Uterus (tissue), 3 donors: ENCODE measurements at regions not wholly inside any gene's neighbourhood (a gene's known extent, or its start where the extent isn't known, plus 50 kb on each side); places are given as distances from the start of the nearest gene placed in this dataset.

Experiments
- DNase-seq, 2 donors: peaks; one replicate each; pipeline ENCODE4 v3.0.0-alpha.2; 2019 to 2020
- H3K27ac ChIP-seq, 2 donors: fragments of 200-600 bp; sonication (generic); 1 replicate in 1 of 2; 2 replicates in 1 of 2; pipeline ENCODE4 v1.5.1; 2016 to 2018
- H3K27me3 ChIP-seq, 2 donors: fragments of 200-600 bp; sonication (generic); one replicate each; pipeline ENCODE4 v1.5.1; 2018 to 2019; ENCODE audit warnings: control low read depth in 1 of 2
- H3K36me3 ChIP-seq, 2 donors: fragments of 200-600 bp; sonication (generic); one replicate each; pipeline ENCODE4 v1.5.1; 2019; ENCODE audit warnings: control low read depth in 1 of 2
- H3K4me1 ChIP-seq, 2 donors: fragments of 200-600 bp; sonication (generic); one replicate each; pipeline ENCODE4 v1.5.1; 2018 to 2019; ENCODE audit warnings: control low read depth in 1 of 2
- H3K4me3 ChIP-seq, 2 donors: fragments of 200-600 bp; sonication (generic); 1 replicate in 1 of 2; 2 replicates in 1 of 2; pipeline ENCODE4 v1.5.1; 2018 to 2019; ENCODE audit warnings: mild to moderate bottlenecking in 1 of 2
- H3K9me3 ChIP-seq, 2 donors: fragments of 200-600 bp; sonication (generic); one replicate each; pipeline ENCODE4 v1.5.1; 2019; ENCODE audit warnings: control low read depth in 1 of 2
- POLR2A ChIP-seq, 2 donors: fragments of 450-650 bp; IDR thresholded peaks; one replicate each; pipeline ENCODE4 v1.6.1; 2016; ENCODE audit warnings: antibody characterized with exemption in 2 of 2, mild to moderate bottlenecking in 1 of 2, moderate library complexity in 1 of 2
- intact Hi-C: fragments of 100-400 bp; cut with DNase I; formaldehyde crosslinking; loops from one replicate; pipeline ENCODE4 v1.15.1; 2023; ENCODE audit warnings: low total_unique reads
- TF ChIP-seq, protein P1 (sequence below), 4 experiments: fragments of 200-600 bp in 2 of 4; fragments of 450-650 bp in 2 of 4; sonication (generic) in 2 of 4; IDR thresholded peaks; one replicate each; pipeline ENCODE4 v1.5.1; 2016 to 2019; ENCODE audit warnings: antibody characterized with exemption in 4 of 4, mild to moderate bottlenecking in 2 of 4, moderate library complexity in 1 of 4
- donor health status: DM: yes; HTN: yes; CAD: no.

DNA sequence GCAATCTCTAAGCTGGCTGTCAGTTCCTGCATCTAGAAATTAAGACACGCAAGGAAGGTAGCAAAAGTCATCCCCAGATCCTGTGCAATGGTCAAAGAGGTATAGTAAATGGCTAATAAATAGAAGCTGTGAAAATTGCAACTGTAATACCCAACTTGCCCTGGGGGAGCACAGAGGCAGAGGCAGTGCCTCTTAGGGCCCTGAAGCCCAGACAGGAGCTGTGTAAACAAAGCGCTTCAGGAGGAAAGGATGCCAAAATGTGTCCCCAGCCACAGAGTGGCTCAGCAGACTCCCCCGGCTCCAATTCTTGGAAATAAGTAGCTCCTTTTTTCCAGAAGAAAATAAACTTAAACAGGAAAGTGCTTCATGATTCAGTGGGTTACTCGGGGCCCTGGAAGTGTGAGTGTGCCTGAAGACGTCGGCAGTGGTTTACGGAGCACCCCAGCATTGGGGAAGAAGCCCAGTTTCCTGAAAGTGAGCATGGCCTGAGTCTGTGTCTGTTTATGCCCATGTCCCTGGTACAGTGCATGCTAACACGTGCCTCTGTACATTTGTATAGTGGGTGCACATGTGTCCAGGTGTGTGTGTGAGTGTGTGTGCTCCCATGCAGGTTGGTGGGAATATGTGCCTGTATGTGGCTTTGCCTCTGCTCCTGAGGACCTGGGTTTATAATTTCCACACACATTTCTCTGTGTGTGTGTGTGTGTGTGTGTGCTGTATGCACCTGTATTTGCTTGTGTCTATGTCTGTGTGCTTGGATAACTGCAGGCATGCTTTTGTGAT lies 246.7 kb downstream of the MAFB start:
- Histone ChIP-seq H3K4me1 (no peaks in the 10 kb centered on the region), H3K4me3 (no peak overlapping the region), H3K27ac (no peak overlapping the region), H3K27me3 (no peaks in the 10 kb centered on the region), H3K36me3 (no peaks in the 10 kb centered on the region), H3K9me3 (no peaks in the 10 kb centered on the region)
- no peak for DNase-seq
- intact Hi-C loops, result no loop called here
- no peak for TF ChIP-seq POLR2A (IDR thresholded peaks at IDR 0.05)
- TF ChIP-seq, protein P1, sequence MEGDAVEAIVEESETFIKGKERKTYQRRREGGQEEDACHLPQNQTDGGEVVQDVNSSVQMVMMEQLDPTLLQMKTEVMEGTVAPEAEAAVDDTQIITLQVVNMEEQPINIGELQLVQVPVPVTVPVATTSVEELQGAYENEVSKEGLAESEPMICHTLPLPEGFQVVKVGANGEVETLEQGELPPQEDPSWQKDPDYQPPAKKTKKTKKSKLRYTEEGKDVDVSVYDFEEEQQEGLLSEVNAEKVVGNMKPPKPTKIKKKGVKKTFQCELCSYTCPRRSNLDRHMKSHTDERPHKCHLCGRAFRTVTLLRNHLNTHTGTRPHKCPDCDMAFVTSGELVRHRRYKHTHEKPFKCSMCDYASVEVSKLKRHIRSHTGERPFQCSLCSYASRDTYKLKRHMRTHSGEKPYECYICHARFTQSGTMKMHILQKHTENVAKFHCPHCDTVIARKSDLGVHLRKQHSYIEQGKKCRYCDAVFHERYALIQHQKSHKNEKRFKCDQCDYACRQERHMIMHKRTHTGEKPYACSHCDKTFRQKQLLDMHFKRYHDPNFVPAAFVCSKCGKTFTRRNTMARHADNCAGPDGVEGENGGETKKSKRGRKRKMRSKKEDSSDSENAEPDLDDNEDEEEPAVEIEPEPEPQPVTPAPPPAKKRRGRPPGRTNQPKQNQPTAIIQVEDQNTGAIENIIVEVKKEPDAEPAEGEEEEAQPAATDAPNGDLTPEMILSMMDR (IDR thresholded peaks at IDR 0.05), result no peak

DNA sequence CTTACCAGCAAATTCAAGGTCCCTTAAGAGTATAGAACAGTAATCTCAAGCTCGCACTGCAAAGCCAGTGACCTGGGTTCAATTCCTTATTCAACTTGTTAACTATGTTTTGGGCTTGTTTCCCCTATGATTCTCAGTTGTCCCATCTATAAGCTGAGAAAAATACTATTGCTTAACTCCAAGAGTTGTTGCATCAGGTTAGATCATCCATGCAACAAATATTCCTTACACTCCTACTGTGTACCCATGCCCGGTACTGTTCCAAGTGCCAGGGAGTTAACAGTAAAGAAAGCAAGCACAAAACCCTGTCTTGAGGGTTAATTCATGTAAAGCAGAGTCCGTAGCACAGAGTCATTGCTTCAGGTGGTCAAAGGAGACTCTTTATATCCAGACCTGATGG lies 247.3 kb downstream of the MAFB start:
- no peaks in the 10 kb centered on the region for H3K9me3 ChIP-seq
- no peaks in the 10 kb centered on the region for H3K4me1 ChIP-seq
- no peak overlapping the region for H3K27ac ChIP-seq
- intact Hi-C loops, result no loop called here
- no peak for DNase-seq
- no peak overlapping the region for H3K4me3 ChIP-seq
- TF ChIP-seq, protein P1 (IDR thresholded peaks at IDR 0.05), result no peak
- TF ChIP-seq POLR2A (IDR thresholded peaks at IDR 0.05), result no peak
- H3K36me3 ChIP-seq, result no peaks in the 10 kb centered on the region
- no peaks in the 10 kb centered on the region for H3K27me3 ChIP-seq

DNA sequence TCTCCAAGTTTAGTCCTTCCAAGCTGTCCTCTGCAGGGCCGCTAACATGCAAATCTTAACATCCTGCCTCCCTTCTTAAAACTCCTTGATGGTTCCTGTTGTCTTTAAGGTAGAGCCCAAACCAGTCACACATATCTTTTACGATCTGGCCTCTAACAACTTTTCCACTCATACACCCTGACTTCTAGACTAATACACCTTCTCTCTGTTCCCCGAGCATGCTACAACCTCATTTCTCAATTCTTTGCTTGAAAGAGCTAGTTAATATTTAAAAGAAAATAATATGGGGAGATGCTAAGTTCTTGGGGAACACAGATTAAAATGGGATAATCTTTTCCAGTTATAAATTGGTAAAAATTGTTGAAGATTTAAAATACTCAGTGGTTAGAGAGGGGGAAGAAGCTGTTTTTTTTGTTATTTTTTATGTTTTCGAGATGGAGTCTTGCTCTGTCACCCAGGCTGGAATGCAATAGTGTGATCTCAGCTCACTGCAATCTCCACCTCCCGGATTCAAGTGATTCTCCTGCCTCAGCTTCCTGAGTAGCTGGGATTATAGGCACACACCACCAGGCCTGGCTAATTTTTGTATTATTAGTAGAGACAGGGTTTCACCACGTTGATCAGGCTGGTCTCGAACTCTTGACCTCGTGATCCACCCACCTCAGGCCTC lies 250.7 kb downstream of the MAFB start:
- intact Hi-C loops, result no loop called here
- TF ChIP-seq, protein P1 (IDR thresholded peaks at IDR 0.05), result no peak
- TF ChIP-seq POLR2A (IDR thresholded peaks at IDR 0.05), result no peak
- H3K9me3 ChIP-seq, result no peaks in the 10 kb centered on the region

DNA sequence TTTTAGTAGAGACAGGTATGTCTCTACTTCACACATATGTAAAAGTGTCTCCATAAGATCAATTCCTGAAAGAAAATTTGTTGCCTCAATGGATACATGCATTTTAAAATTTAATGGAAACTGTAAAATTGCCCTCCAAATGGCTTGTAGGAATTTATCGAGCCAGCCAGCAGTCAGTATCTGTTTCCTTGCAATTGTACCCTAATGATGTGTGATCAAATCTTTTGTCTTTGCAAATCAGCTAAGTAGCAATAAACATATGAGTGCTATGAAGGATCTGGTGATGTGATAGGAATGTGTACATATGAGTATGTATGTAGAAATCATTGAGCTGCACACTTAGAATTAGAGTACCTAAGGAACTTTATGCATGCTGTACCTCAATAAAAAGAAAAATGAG lies 253.0 kb downstream of the MAFB start:
- DNase-seq, result no peak
- H3K4me3 ChIP-seq, result no peak overlapping the region
- H3K4me1 ChIP-seq, result no peaks in the 10 kb centered on the region
- TF ChIP-seq POLR2A (IDR thresholded peaks at IDR 0.05), result no peak
- TF ChIP-seq, protein P1 (IDR thresholded peaks at IDR 0.05), result no peak
- H3K36me3 ChIP-seq, result no peaks in the 10 kb centered on the region
- no peak overlapping the region for H3K27ac ChIP-seq
- H3K9me3 ChIP-seq, result no peaks in the 10 kb centered on the region
- intact Hi-C loops, result no loop called here
- H3K27me3 ChIP-seq, result no peaks in the 10 kb centered on the region

More for the DNA sequence above, 250.7 kb downstream of the MAFB start:
- Histone ChIP-seq H3K27me3 (no peaks in the 10 kb centered on the region), H3K4me1 (no peaks in the 10 kb centered on the region), H3K36me3 (no peaks in the 10 kb centered on the region), H3K27ac (no peak overlapping the region), H3K4me3 (no peak overlapping the region)
- DNase-seq, result no peak

DNA sequence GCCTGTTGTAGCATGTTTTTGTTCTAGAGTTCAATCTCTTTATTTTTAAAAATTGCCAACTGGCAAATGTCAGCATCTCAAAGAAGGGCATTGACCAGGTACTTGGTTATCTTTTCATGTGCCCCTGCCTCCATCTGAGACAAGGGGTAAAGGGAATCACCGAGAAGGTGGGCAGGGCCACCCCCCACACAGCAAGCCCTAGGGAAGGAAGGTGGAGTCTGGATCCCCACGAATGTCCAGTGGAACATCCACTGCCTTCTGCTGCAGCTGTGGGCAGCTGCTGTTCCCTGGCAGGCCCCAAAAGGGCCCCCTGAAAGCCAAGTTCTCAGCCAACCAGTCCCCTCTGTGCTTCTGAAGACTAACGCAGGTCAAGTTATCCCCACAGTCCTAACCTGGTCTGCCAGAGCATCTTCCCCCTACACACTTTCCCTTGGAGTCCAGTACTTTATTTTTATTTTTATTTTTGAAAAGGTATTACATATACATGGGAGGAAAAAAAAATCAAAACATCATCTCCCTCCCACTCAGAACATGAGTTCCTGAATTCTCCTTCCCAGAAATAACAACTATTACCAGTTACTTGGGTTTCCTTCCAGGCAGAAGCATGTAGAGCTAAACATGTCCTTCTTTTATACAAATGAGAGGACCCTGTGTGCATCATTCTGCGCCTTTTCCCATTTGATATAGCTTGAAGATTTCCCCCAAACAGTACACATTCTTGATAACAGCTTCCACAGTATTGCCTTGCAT lies 253.7 kb downstream of the MAFB start:
- TF ChIP-seq, protein P1 (IDR thresholded peaks at IDR 0.05), result no peak
- TF ChIP-seq POLR2A (IDR thresholded peaks at IDR 0.05), result no peak
- no peaks in the 10 kb centered on the region for H3K9me3 ChIP-seq
- H3K27ac ChIP-seq, result no peak overlapping the region
- DNase-seq, result no peak
- H3K36me3 ChIP-seq, result no peaks in the 10 kb centered on the region
- no peak overlapping the region for H3K4me3 ChIP-seq
- no peaks in the 10 kb centered on the region for H3K4me1 ChIP-seq
- intact Hi-C loops, result no loop called here
- no peaks in the 10 kb centered on the region for H3K27me3 ChIP-seq
